ENCODE measurements at regions not wholly inside any gene's neighbourhood (a gene's known extent, or its start where the extent isn't known, plus 50 kb on each side); places are given as distances from the start of the nearest gene placed in this dataset.
"Not testable (repeated sequence)": the region's sequence is repeated elsewhere in the genome, so short reads cannot be mapped to it uniquely, and the experiment has no call there.

DNA sequence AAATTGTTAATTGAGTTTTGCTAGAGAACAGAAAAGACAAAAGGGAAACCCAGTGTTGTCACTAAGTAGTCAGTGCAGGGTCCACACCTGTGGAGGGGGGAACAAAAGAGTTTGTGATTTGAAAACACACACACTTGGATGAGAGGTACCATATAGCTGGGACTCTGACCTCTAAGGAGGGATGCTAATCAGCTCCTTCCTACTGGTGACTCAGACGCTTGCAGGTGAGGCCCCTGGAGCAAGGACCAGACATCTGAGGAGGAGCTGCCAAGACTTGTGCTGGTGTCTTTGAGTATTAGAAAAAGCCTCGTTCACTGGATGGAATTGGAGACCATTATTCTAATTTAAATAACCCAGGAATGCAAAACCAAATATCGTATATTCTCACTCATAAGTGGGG lies 146.4 kb upstream of the MAP2 start:
- intact Hi-C loops (cut with micrococcal nuclease), result no loop called here

DNA sequence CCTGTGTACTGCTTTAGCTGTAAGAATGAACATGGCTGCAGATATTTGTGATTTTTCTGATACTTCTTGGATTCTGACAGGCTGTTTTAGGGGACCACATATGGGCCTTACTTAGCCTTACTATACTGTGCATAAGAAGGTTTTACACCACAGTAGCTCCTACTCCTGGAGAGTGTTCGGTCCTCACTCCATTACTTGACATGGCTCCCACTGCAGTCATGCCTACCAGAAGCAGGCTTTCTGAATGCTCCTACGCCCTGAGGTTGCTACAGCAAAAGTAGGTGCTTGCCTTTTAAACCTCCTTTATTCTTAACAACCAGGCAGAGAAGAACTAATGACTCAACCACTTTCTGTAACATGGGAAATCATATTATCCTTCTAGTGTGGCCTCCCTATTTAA lies 125.2 kb upstream of the MAP2 start:
- intact Hi-C loops (cut with micrococcal nuclease), result no loop called here

DNA sequence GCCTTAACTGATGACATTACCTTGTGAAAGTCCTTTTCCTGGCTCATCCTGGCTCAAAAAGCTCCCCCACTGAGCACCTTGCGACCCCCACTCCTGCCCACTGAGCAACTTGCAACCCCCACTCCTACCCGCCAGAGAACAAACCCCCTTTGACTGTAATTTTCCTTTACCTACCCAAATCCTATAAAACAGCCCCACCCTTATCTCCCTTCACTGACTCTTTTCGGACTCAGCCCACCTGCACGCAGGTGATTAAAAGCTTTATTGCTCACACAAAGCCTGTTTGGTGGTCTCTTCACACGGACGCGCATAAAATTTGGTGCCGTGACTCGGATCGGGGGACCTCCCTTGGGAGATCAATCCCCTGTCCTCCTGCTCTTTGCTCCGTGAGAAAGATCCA lies 124.4 kb upstream of the MAP2 start:
- intact Hi-C loops (cut with micrococcal nuclease), result not testable (repeated sequence)

DNA sequence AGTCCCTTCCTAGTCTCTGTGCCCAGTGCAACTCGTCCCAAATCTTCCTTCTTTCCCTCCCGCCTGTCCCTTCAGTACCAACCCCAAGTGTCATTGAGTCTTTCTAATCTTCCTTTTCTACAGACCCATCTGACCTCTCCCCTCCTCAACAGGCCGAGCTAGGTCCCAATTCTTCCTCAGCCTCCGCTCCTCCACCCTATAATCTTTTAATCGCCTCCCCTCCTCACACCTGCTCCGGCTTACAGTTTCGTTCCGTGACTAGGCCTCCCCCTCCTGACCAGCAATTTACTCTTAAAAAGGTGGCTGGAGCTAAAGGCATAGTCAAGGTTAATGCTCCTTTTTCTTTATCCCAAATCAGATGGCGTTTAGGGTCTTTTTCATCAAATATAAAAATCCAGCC lies 123.1 kb upstream of the MAP2 start:
- intact Hi-C loops (cut with micrococcal nuclease), result not testable (repeated sequence)

DNA sequence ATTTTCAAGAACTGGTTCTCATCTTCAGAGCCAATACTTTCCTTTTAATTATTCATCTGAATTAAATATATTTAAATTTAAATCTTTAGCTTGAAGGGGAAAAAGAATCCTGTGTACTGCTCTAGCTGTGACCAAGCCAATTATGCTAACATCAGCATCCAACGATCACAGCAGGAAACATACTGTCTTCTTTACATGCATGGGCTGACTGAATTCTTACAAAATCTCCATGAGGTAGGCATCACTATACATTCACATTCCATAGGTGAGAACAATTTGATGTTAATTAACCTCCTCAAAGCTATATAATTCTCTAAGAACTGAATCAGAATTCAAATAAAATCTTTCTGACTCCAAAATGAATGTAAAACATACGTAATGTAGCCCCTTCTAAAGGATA lies 118.8 kb upstream of the MAP2 start:
- intact Hi-C loops (cut with micrococcal nuclease), result no loop called here

DNA sequence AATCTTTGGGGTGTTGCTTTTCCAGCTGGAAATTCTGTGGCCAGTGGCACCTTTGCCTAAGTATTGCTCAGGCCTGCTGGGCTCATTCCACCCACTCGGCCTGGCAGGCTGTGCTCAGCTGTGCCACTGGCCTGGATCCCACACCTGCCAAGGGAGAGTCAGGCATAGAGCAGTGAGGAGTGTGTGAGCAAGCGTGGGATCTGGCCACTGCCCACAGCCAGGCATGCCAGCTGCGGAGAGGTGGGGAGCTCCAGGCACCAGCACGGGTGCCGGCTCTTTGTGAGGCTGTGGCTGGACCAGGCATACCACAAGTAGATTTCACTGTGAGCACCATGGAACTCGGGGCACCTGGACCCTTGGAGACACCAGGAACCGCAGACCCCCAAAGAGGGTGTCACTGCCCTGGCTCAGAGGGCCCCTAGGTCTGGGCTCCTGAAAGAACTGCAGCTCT lies 118.1 kb upstream of the MAP2 start:
- intact Hi-C loops (cut with micrococcal nuclease), result no loop called here

DNA sequence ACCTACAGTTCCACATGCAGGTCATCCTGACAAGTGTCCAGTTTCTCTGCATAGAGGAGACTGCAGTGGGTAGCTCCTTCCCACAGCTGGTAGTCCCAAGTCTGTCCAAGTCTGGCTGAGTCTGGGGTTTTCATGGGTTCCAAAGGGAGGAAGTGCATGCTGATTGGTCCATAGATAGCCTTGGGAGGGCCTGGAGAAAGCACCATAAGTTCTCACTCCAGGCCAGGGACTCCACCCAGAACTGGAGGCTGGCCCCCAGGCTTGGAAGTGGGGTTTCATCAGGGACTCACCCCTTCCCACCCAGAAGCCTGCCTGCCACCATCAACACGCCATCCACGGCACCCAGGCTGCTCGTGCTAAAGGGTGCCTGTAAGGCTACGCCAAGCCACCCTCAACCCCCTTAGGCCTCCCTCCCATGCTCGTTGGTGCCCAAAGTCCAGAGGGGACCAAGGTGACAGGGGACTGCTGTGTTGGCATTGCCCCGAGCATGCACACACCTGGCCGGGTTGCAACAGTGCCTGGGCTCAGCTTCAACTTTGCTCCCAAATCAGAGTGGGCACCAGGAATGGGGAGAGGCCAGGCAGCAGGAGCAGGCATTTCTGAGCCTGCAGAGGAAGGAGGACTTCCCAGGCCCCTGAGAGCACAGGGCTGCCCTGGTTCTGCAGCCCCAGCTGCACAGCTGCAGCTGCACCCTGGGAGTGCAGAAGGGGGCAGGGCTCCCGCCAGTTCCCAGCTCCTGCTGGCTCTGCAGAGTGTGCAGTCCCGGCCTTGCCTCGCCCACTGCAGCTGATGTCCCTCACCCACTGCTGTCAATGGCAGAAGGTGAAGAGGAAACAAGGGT lies 116.5 kb upstream of the MAP2 start:
- intact Hi-C loops (cut with micrococcal nuclease), result no loop called here

DNA sequence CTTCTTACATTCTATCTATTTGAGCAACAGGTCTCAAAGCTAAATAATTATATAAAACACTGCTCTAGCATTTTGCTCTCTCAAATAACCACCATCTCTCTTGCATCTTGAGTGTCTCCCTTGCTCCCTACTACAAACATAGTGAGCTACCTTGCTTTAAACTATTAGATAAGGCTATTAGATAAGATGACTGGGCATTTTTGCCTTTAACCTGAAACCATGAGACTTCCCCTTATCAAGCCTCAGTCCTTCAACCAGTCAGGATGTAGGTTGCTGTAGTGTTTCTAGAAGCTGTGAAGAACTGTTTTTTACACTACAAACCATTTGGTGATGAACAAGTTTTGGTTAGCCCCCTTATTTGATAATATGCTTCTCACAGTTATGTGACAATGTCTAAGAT lies 115.4 kb upstream of the MAP2 start:
- intact Hi-C loops (cut with micrococcal nuclease), result no loop called here

DNA sequence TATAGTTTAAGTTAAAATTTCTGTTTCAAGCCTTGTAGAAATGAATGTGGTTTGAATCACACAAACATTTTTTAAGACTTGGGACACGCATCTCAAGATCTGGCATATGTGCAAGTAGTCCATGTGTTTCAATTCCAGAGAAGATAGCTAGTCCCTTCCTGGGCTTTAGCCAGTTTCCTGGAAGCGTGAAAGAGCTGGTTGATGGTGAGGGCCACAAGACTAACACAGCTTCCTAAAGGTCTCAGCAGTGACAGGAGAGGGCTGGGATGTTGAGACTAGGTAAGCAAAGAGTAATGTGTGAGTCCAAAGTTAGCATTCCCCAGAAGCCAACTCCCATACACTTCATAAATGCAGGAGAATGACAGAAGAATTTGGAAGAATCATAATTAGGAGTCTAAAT lies 111.9 kb upstream of the MAP2 start:
- intact Hi-C loops (cut with micrococcal nuclease), result no loop called here

DNA sequence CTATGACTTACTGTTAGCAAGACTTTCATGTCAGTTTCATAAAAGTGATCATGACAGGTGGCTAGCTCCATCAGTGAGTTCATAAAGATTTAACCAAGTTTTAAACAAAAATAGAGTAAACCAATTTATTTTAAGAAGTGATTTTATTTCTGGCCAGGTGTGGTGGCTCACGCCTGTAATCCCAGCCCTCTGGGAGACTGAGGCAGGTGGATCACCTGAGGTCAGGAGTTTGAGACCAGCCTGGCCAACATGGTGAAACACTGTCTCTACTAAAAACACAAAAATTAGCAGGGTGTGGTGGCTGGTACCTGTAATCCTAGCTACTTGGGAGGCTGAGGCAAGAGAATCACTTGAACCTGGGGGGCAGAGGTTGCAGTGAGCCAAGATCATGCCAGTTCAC lies 111.4 kb upstream of the MAP2 start:
- intact Hi-C loops (cut with micrococcal nuclease), result not testable (repeated sequence)

DNA sequence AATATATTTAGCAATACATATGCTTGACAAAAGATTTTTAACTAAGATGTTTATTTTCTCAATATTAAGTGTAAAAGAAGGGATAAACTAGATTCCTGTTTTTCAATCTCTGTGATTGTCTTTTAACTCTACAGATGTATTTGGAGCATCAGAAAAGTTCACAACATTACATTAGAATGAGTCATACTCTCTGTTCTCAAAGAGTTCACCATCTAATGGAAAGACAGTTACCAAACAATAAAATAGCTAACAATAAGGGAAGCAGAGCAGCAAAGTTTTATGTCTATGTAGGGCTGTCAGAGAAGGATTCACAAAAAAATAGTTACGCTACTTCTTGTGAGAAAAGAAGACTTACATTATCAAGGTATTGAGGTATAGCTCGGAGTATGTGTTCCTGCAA lies 109.2 kb upstream of the MAP2 start:
- intact Hi-C loops (cut with micrococcal nuclease), result no loop called here

DNA sequence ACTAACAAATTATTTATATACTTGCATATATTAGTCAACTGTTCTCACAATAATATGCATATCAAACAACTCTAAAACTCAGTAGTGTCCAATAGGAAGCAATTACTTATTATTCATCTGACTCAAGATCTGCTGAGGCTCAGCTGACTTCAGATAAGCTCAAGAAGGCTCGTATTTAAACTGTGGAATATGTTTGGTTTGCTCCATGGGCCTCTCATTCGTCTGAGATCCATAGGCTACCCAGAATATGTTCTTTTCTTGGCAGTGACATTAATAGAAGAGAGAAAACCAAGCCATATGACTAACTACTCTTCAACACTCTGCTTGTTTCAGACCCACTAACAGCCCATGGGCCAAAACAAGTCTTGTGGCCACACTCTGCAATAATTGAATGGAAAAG lies 107.7 kb upstream of the MAP2 start:
- intact Hi-C loops (cut with micrococcal nuclease), result no loop called here

DNA sequence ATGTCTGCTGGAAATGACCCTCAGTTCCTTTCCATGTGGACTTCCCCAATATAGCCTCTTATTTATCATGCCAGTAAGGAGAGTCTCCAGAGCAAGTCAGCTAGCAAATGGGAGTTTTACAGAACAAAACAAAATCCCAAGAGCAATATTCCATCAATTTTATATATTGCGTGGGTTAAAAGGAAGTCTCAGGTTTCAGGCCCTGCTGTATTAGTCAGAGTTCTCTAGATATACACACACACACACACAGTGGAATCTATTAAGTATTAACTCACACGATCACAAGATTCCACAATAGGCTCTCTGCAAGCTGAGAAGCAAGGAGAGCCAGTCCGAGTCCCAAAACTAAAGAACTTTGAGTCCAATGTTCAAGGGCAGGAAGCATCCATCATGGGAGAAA lies 102.8 kb upstream of the MAP2 start:
- intact Hi-C loops (cut with micrococcal nuclease), result no loop called here

DNA sequence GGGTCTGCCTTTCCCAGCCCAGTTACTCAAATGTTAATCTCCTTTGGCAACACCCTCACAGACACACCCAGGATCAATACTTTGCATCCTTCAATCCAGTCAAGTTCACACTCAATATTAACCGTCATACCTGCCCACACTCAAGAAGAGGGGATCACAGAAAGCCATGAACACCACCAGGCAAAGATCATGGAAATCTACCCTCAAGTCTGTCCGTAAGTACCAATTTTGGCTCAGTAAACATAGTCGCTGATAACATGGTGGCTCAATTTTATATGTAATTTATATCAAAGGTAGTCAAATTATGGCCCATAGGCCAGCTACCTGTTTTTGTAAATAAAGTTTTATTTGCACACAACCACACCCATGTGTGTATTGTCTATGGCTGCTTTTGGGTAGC lies 102.3 kb upstream of the MAP2 start:
- intact Hi-C loops (cut with micrococcal nuclease), result no loop called here

DNA sequence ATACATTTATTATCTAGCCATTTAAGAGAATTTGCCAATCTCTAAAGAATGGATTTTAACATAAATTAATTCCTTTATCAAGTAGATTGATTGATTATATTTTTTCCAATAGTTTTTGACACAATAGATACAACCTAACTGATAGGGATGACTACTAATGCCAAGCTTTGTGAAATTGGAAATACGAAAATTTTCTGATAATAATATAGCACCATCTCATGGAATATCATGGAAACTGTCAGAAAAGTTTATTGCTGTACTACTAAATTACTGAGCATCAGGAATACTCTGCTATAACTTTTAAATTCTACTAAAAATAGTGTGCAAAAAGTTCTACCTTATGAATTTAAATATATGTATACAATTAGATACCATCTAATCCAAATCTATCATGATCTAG lies 101.8 kb upstream of the MAP2 start:
- intact Hi-C loops (cut with micrococcal nuclease), result no loop called here

DNA sequence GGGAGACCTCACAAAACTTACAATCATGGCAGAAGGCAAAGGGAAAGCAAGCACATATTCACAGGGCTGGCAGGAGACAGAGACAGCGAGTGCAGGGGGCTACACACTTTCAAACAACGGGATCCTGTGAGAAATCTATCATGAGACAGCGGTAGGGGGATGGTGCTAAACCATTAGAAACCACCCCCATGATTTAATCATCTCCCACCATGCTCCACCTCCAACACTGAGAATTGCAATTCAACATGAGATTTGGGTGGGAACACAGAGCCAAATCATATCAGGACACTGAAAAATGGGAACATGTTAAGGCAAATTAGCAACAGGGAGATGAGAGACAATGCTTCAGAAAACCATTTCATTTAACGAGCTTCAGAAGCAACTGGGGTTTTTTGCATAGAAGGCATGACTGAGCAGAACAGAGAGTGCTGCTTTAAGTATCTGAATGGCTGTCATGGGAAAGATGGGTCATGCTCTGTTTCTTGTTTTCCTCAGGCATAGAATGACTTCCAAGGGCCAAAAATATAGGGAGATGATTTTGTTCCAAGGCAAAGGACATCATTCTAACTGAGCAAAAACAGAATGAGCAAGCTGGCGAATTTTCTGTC lies 100.8 kb upstream of the MAP2 start:
- intact Hi-C loops (cut with micrococcal nuclease), result no loop called here

DNA sequence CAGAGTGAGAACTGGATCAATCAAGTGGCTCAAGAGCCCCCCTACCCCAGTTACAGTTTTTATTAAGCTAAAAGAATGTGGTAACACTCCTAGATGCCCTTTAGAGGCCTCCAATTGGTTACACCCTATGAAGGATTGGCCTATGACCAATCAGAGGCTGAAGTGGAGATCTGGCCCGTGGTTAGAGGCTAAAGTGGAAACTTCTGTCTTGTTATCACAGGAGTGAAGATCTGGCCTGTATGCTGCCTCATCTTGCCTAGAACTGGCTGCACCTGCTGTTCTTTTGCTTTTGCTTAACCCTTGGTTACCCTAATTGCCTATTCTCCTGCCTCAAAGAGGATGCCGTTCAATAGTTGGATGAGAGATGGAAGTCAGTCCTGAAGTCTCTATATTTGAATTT lies 100.1 kb upstream of the MAP2 start:
- intact Hi-C loops (cut with micrococcal nuclease), result no loop called here

DNA sequence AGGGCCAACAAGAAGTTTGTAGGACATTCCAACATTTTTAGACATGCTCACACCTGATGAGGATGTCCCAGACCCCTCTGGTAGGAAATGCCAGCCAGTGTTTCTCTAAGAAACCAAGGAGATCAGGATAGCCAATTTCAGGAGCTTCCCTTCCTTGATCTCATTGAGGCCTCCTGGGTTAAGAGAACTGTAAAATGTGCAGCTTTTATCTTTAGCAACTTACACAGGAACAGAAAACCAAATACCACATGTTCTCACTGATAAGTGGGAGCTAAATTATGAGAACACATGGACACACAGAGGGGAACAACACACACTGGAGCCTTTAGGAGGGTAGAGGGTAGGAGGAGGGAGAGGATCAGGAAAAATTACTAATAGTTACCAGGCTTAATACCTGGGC lies 99.6 kb upstream of the MAP2 start:
- intact Hi-C loops (cut with micrococcal nuclease), result no loop called here

DNA sequence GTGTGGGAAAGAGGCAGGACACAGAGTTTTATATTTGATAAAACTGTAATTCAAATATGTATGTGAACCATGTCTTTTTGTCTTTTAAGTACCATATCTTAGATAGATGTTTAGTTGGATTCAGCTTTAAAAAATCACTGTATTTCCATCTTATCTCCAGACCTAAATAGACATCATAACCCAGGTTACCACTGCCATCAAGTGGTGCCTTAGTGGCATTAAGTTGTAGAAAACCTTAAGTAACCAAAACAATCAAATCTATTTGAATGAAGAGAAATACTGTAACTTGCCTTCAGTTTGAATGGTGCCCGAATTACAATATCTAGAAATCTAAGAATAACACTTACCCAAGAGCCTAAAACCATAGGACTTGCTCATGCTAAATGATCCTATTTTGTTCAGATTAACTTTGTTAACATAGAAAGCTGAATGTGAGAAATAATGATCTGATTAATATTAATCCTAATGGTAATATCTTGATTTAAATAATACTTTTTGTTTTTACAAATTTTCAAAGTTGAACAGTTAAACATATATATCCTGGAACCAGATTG lies 92.5 kb upstream of the MAP2 start:
- intact Hi-C loops (cut with micrococcal nuclease), result no loop called here

DNA sequence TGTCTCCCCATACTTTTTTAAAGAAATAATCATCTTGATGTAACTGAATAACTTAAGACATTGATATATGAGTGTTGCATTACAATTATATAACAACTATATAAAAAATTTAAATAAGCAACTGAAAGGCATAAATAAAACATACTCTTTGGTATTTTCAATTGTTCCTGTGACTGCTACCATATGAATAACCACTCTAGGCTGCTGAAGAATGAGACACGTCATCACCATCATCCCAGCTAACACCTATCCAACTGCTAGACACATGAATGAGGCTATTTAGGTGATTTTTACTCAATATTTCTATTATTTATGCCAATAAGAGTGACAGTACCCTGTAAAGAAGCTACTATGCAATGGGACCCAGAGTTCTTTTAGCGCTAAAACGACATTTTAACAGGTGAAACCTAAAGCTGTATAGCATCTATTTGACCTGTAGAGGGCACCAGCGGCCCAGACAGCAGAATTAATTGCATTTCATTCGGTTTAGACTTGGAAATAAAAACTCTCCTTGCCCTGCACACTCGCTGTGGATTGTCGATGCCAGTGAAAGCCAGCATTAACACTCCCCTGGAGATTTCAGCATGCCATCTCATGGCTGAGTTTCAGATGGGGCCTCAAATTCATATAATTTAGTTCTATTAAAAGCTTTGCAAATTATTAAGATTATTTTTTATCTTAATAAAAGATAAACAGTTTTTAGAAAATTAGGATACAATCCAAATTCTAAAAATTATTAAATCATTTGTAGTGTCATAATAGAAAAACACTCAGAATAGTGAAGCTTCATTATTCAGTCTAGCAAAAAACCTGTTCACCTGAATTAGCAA lies 89.4 kb upstream of the MAP2 start:
- intact Hi-C loops (cut with micrococcal nuclease), result loop anchor here (1.0 kb wide), 6 partner anchors 89 to 939 kb away; no protein-coding TSS in a partner anchor

DNA sequence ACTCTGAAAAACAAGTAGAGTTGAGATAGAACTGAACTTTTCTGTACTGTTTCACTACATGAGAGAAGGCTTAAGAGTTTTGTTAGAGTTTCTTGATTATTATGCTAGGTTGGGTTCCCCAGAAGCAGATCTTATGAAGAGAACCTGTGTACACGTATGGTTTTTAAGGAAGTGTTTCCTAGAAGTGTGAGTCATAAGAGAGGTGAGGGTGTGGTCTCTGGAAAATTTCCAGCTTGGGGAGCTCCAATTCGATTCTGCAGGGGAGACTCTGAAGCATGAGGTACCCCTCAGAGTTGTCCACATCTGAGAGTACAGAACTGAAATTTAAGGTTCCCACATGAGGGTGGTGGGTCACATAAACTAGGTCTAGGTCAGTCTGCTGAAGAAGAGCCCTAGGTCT lies 83.3 kb upstream of the MAP2 start:
- intact Hi-C loops (cut with micrococcal nuclease), result no loop called here

DNA sequence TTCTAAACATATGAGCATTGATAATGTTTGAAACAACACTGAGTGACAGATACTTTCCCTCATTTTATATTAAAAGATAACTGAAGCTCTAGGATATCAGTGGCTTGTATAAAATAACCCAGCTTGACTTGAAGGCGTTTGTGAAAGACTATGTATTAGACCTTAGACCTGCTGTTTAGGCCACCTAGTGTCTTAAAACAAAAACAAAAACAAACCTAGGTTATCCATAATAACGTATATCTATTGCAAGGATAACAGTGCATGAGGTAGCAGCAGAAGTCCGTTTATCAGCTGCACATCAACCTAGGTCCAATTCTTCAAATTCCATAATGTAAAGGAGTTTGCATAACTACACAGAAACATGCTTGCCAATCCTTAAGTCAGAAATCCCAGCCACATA lies 79.5 kb upstream of the MAP2 start:
- intact Hi-C loops (cut with micrococcal nuclease), result no loop called here

Measured in T-helper 1 cell treated with Interleukin-12 subunit alpha and Interleukin-12 subunit beta and Interleukin-4 antibody, amounts not matched to agents 30 ng/mL and 1 ng/mL, for 36 hours (primary cell).